GM19025 (cell line): ENCODE measurements at regions not wholly inside any gene's neighbourhood (a gene's known extent, or its start where the extent isn't known, plus 50 kb on each side); places are given as distances from the start of the nearest gene placed in this dataset.
"Not testable (repeated sequence)": the region's sequence is repeated elsewhere in the genome, so short reads cannot be mapped to it uniquely, and the experiment has no call there.

Source experiments
- ATAC-seq: cut with Tn5 transposase; IDR thresholded peaks from one replicate; pipeline ENCODE4 v1.9.1; 2021; ENCODE audit warnings: mild to moderate bottlenecking, low read depth, moderate library complexity; ENCODE audit not compliant: unreplicated experiment

- ATAC-seq: no peak
These were observed 237.9 kb downstream of the EMX2 start for GRCh38 chr10:117780411-117780810.

GRCh38 chr10:117781216-117781831, 238.8 kb downstream of the EMX2 start:
- no peak for ATAC-seq

- ATAC-seq: no peak
These were observed 239.7 kb downstream of the EMX2 start for GRCh38 chr10:117782276-117782675.

GRCh38 chr10:117783698-117784395, 241.3 kb downstream of the EMX2 start:
- ATAC-seq: no peak

GRCh38 chr10:117784776-117785175, 242.2 kb downstream of the EMX2 start:
- no peak for ATAC-seq

GRCh38 chr10:117788911-117789310, 246.4 kb downstream of the EMX2 start:
- ATAC-seq: no peak

GRCh38 chr10:117790179-117790578, 247.6 kb downstream of the EMX2 start:
- no peak for ATAC-seq

- ATAC-seq: no peak
These were observed 248.1 kb downstream of the EMX2 start for GRCh38 chr10:117790621-117791020.

GRCh38 chr10:117792214-117792613, 249.7 kb downstream of the EMX2 start:
- ATAC-seq: no peak

GRCh38 chr10:117796130-117796745, 250.5 kb downstream of the RAB11FIP2 start:
- no peak for ATAC-seq

GRCh38 chr10:117797296-117797695, 249.4 kb downstream of the RAB11FIP2 start:
- no peak for ATAC-seq

- no peak for ATAC-seq
These were observed 245.1 kb downstream of the RAB11FIP2 start for GRCh38 chr10:117801691-117802090.

GRCh38 chr10:117804470-117805011, 242.2 kb downstream of the RAB11FIP2 start:
- ATAC-seq: no peak

- ATAC-seq: no peak
These were observed 241.6 kb downstream of the RAB11FIP2 start for GRCh38 chr10:117805139-117805538.

- no peak for ATAC-seq
These were observed 239.3 kb downstream of the RAB11FIP2 start for GRCh38 chr10:117807441-117807840.

GRCh38 chr10:117815816-117816215, 230.9 kb downstream of the RAB11FIP2 start:
- ATAC-seq: not testable (repeated sequence)

- ATAC-seq: no peak
These were observed 229.6 kb downstream of the RAB11FIP2 start for GRCh38 chr10:117817116-117817515.

GRCh38 chr10:117818721-117819120, 228.0 kb downstream of the RAB11FIP2 start:
- no peak for ATAC-seq

GRCh38 chr10:117819304-117819703, 227.4 kb downstream of the RAB11FIP2 start:
- no peak for ATAC-seq

- no peak for ATAC-seq
These were observed 222.8 kb downstream of the RAB11FIP2 start for GRCh38 chr10:117823980-117824379.

- ATAC-seq: no peak
These were observed 216.5 kb downstream of the RAB11FIP2 start for GRCh38 chr10:117830205-117830604.
